Keratinocyte (primary cell): ENCODE measurements at regions not wholly inside any gene's neighbourhood (a gene's known extent, or its start where the extent isn't known, plus 50 kb on each side); places are given as distances from the start of the nearest gene placed in this dataset.

Experiments used
- CTCF ChIP-seq, 3 experiments: IDR thresholded peaks in 1 of 3; conservative IDR thresholded peaks in 1 of 3; optimal IDR thresholded peaks in 1 of 3; 2 replicates in 2 of 3; 3 replicates in 1 of 3; pipeline versions ENCODE3 to v1.5.1; 2011; ENCODE audit warnings: low read length in 3 of 3, mild to moderate bottlenecking in 3 of 3, moderate library complexity in 2 of 3, control low read depth in 1 of 3, inconsistent platforms in 1 of 3; ENCODE audit not compliant: insufficient read depth in 2 of 3; ENCODE audit errors: extremely low read depth in 1 of 3
- EZH2 ChIP-seq: IDR thresholded peaks from one replicate; pipeline ENCODE4 v1.6.1; 2012; ENCODE audit warnings: inconsistent platforms, mild to moderate bottlenecking, low read length, moderate library complexity

GRCh38 chr20:40776466-40777457 is 87.7 kb upstream of the MAFB start:
- TF ChIP-seq CTCF (optimal IDR thresholded peaks at IDR 0.05 in 1 of 3, IDR thresholded peaks at IDR 0.05 in 1 of 3, conservative IDR thresholded peaks at IDR 0.05 in 1 of 3; ENCODE audit: extremely low read depth in 1 of 3, insufficient read depth in 2 of 3, low read length in 3 of 3), result no peak
- TF ChIP-seq EZH2, result no peak
